LNCAP (cell line): ENCODE measurements at regions not wholly inside any gene's neighbourhood (a gene's known extent, or its start where the extent isn't known, plus 50 kb on each side); places are given as distances from the start of the nearest gene placed in this dataset.

Experiments
- TF ChIP-seq, protein P1 (sequence below): fragments of 450-650 bp; IDR thresholded peaks from 2 replicates; pipeline ENCODE4 v1.5.1; 2017; ENCODE audit warnings: mild to moderate bottlenecking

DNA sequence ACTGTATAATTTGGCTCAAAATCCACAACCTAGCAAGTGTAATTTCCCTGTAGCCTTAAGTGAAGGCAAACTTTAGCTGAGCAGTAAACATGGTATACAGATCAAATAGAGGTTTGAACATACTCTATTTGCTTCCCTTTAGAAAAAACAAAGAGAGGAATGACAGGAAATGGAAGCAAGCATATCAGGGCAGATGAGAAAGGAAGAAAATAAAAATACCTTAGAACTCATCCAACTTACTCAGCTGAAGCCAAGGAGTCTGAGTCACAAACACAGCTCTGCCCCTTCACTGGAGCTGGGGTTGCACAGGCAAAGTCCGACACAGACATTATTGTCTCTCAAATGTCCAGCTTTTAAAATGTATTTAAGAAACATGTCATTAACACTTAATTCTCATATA, 379.9 kb upstream of the IRAK1BP1 start:
- TF ChIP-seq, protein P1, sequence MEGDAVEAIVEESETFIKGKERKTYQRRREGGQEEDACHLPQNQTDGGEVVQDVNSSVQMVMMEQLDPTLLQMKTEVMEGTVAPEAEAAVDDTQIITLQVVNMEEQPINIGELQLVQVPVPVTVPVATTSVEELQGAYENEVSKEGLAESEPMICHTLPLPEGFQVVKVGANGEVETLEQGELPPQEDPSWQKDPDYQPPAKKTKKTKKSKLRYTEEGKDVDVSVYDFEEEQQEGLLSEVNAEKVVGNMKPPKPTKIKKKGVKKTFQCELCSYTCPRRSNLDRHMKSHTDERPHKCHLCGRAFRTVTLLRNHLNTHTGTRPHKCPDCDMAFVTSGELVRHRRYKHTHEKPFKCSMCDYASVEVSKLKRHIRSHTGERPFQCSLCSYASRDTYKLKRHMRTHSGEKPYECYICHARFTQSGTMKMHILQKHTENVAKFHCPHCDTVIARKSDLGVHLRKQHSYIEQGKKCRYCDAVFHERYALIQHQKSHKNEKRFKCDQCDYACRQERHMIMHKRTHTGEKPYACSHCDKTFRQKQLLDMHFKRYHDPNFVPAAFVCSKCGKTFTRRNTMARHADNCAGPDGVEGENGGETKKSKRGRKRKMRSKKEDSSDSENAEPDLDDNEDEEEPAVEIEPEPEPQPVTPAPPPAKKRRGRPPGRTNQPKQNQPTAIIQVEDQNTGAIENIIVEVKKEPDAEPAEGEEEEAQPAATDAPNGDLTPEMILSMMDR: no peak

DNA sequence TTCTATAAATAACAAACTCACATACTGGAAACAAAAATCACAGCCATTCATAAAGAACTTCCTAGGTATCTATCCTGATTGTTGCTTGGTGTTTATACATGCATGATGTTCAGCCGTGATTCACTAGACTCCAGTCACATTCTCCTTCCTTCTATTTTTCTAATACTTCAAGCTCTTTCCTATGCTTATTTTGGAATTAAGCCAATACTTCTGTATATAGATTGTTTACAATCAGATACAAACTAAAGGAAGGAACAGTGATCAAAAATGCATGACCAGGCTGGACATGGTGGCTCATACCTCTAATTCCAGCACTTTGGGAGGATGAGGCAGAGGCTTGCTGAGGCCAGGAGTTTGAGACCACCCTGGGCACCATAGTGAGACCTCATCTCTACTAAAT, 377.5 kb upstream of the IRAK1BP1 start:
- TF ChIP-seq, protein P1: no peak

DNA sequence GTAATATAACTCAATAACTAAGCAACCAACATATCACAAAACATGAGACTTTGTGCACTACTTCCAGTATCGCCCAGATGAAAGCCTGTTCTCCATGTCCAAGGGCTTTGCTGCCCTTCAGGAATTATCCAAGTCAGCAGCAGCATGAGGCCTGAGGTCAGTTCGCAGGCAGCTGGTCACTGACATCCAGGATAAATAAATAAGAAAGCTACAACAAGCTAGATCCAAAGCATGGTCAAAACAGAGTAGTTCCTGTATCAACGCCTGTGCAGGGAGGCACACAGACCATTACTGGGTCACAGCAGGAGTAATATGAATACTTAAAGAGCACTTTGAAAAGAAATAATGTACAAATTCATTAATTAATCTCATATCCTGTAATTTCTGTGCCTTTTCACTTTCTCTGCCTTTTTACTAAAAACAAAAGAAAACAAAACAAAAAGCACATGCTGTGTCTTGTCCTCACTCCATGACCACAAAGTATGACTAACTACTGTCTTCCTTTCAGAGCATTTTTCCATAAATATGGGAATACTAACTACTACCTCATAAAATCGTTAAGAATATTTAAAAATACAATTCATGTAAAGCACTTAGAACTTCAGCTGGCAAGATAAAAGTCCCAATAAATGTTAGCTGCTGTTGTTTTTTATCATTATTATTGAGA, 374.9 kb upstream of the IRAK1BP1 start:
- TF ChIP-seq, protein P1: no peak

DNA sequence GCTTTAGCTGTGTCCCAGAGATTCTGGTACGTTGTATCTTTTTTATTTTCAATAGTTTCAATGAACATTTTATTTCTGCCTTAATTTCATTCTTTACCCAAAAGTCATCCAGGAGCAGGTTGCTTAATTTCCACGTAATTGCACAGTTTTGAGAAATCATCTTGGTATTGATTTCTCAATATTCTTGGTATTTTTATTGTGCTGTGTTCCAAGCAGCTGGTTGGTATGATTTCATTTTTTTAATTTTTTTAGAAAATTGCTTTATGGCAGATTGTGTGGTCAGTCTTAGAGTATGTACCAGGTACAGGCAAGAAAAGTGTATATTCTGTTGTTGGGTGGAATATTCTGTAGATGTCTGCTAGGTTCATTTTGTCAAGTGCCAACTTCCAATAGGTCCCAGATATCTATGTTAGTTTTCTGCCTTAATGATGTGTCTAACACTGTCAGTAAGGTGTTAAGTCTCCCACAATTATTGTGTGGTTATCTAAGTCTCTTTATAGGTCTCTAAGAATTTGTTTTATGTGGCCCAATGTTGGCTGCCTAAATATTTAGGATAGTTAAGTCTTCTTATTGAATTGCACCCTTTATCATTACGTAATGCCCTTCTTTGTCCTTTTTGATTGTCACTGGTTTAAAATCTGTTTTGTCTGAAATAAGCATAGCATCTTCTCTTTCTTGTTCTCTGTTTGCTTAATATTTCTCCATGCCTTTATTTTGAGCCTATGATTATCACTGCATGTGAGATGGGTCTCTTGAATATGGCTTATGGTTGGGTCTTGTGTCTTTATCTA, 366.9 kb upstream of the IRAK1BP1 start:
- TF ChIP-seq, protein P1: no peak

DNA sequence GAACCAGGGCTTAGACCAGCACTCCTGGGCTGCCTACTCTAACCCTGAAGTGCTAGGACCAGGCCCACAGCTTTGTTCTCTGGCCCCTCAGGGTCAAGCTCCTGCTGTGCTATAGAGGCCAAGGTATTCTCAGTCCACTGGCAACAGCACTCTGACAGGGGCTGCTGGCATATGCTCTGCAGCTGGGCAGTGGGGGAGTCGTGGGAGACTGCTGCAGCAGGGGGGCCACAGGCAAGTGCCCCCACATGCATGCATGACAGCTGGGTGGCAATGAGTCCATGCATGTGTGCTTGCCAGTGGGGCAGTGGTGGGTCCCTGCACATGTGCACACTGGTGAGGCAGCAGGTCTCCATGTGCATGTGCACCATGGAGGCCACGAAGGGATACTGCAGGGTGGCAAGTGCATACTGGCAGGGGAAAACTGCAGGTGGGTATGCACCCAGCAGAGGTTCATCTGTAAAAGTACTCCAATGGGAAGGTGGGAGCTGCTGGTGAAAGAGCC, 364.9 kb upstream of the IRAK1BP1 start:
- TF ChIP-seq, protein P1: no peak

DNA sequence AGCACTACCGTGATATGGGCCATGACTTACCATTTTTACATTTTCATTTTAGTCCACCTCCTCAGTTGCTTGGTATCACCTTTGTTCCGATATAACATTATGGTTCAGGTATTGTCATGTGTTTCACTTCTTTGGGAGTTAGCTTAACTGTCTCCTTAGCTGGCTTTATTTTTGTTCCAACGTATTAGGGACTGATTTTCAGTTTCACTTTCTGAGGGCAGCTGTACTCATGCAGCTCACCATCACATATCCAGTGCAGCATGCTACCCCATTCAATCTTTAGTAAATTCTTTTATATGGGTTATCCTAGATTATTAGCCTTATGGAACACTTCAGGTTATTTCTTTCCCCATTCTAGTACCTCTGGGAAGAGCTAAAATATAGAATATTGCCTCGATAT, 362.2 kb upstream of the IRAK1BP1 start:
- TF ChIP-seq, protein P1: no peak

DNA sequence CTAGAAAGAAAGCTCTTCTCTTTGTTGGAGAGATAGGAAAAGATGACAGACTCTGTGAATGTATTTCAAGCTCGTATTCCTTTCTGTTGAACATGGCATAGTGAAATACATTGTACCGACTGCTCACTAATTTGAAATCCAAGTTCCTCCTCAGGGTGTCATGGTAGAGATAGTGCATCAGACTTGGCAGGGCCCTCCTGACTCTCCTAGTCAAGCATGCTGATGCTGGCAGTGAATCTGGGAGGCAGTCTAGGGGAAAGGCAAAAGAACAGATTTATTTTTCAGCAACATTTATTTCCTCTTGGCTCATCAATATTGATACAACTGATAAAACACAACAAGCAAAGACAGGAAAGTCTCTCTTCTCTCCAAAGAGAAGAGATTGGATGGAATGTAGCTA, 356.3 kb upstream of the IRAK1BP1 start:
- TF ChIP-seq, protein P1: no peak
